Endodermal cell (in vitro differentiated cells): ENCODE measurements at regions not wholly inside any gene's neighbourhood (a gene's known extent, or its start where the extent isn't known, plus 50 kb on each side); places are given as distances from the start of the nearest gene placed in this dataset.

Experiments used
- DNase-seq: peaks from one replicate; pipeline ENCODE4 v3.0.0-alpha.2; 2017
- H3K27ac ChIP-seq: 2 replicates; pipeline ENCODE4 v1.5.1; 2013; ENCODE audit warnings: mild to moderate bottlenecking, low read depth, low read length, moderate library complexity
- H3K27me3 ChIP-seq: 2 replicates; pipeline ENCODE4 v1.6.1; 2013; ENCODE audit warnings: mild to moderate bottlenecking, low read length, moderate library complexity; ENCODE audit not compliant: insufficient read depth, control insufficient read depth, poor library complexity, severe bottlenecking
- H3K36me3 ChIP-seq: 2 replicates; pipeline ENCODE4 v1.7.0; 2013; ENCODE audit warnings: mild to moderate bottlenecking, low read length, moderate library complexity; ENCODE audit not compliant: control insufficient read depth, insufficient read depth
- H3K4me1 ChIP-seq: one replicate; pipeline ENCODE4 v1.7.0; 2013; ENCODE audit warnings: low read length; ENCODE audit not compliant: control insufficient read depth, insufficient read depth
- H3K4me3 ChIP-seq: 2 replicates; pipeline ENCODE4 v1.5.1; 2013; ENCODE audit warnings: mild to moderate bottlenecking, low read length, moderate library complexity
- H3K9ac ChIP-seq: 2 replicates; pipeline ENCODE4 v1.6.1; 2013; ENCODE audit warnings: mild to moderate bottlenecking, low read length, moderate library complexity; ENCODE audit not compliant: poor library complexity, severe bottlenecking; ENCODE audit errors: extremely low read depth
- H3K9me3 ChIP-seq: 2 replicates; pipeline ENCODE4 v1.6.1; 2013; ENCODE audit warnings: mild to moderate bottlenecking, low read length, moderate library complexity; ENCODE audit not compliant: control insufficient read depth
- H3K27ac Mint-ChIP-seq: 2 replicates; pipeline ENCODE4 v1.8.0; 2020; ENCODE audit warnings: mixed read lengths
- H3K27me3 Mint-ChIP-seq: 2 replicates; pipeline ENCODE4 v1.8.0; 2021; ENCODE audit warnings: mild to moderate bottlenecking, mixed read lengths; ENCODE audit not compliant: insufficient read depth
- H3K36me3 Mint-ChIP-seq: 2 replicates; pipeline ENCODE4 v1.8.0; 2020; ENCODE audit warnings: low read depth, mixed read lengths
- H3K4me1 Mint-ChIP-seq: 2 replicates; pipeline ENCODE4 v1.8.0; 2020; ENCODE audit warnings: mixed read lengths
- H3K4me3 Mint-ChIP-seq: 2 replicates; pipeline ENCODE4 v1.8.0; 2020; ENCODE audit warnings: mild to moderate bottlenecking, moderate library complexity, mixed read lengths
- H3K9me3 Mint-ChIP-seq: 2 replicates; pipeline ENCODE4 v1.8.0; 2020; ENCODE audit warnings: mild to moderate bottlenecking, mixed read lengths
- CTCF ChIP-seq: fragments of 200-600 bp; sonication (generic); conservative IDR thresholded peaks from 2 replicates; pipeline ENCODE4 v1.5.0; 2021; ENCODE audit warnings: antibody characterized with exemption, mild to moderate bottlenecking
- WGBS, 2 experiments: methylation state at CpG; one replicate each; pipeline versions ENCODE4 v1.1.5 to v1.1.7; 2013; ENCODE audit warnings: missing lambda C conversion rate in 2 of 2, mixed read lengths in 1 of 2; ENCODE audit not compliant: insufficient coverage in 1 of 2, insufficient read length in 1 of 2; 5-methylcytosine and 5-hydroxymethylcytosine counted together

- 73 to 89% methylated on average over 8 to 17 of the region's 17 CpGs for WGBS, 2 experiments
- H3K27ac ChIP-seq, result peak overlapping the region; percentile 97
- Mint-ChIP-seq H3K9me3 (no peaks in the 10 kb centered on the region), H3K4me1 (peaks cover 4% of the 10 kb centered on the region), H3K36me3 (no peaks in the 10 kb centered on the region), H3K27ac (no peak overlapping the region), H3K27me3 (no peaks in the 10 kb centered on the region), H3K4me3 (no peak overlapping the region)
- no peaks in the 10 kb centered on the region for H3K9me3 ChIP-seq
- no peak overlapping the region for H3K9ac ChIP-seq
- H3K4me3 ChIP-seq, result no peak overlapping the region
- TF ChIP-seq CTCF, result no peak
- no peaks in the 10 kb centered on the region for H3K27me3 ChIP-seq
- no peak for DNase-seq
- H3K36me3 ChIP-seq, result no peaks in the 10 kb centered on the region
- no peaks in the 10 kb centered on the region for H3K4me1 ChIP-seq
Measured at GRCh38 chr21:16309250-16309971, 579.6 kb downstream of the USP25 start.

- DNase-seq, result no peak
- Mint-ChIP-seq H3K36me3 (no peaks in the 10 kb centered on the region), H3K9me3 (no peaks in the 10 kb centered on the region), H3K4me1 (peaks cover 4% of the 10 kb centered on the region), H3K4me3 (no peak overlapping the region), H3K27me3 (no peaks in the 10 kb centered on the region), H3K27ac (no peak overlapping the region)
- Histone ChIP-seq H3K4me1 (no peaks in the 10 kb centered on the region), H3K27ac (peak overlapping the region; percentile 97), H3K9ac (no peak overlapping the region), H3K4me3 (no peak overlapping the region), H3K27me3 (no peaks in the 10 kb centered on the region), H3K36me3 (no peaks in the 10 kb centered on the region), H3K9me3 (no peaks in the 10 kb centered on the region)
- 90 to 97% methylated on average over 4 to 9 of the region's 9 CpGs for WGBS, 2 experiments
- TF ChIP-seq CTCF, result no peak
Measured at GRCh38 chr21:16310176-16310575, 580.4 kb downstream of the USP25 start.

GRCh38 chr21:16311229-16311628, 581.4 kb downstream of the USP25 start:
- no peaks in the 10 kb centered on the region for H3K9me3 ChIP-seq
- H3K36me3 ChIP-seq, result no peaks in the 10 kb centered on the region
- H3K27me3 Mint-ChIP-seq, result no peaks in the 10 kb centered on the region
- peaks cover 1% of the 10 kb centered on the region for H3K4me1 Mint-ChIP-seq
- WGBS, 2 experiments, result 93 to 100% methylated on average over 1 to 3 of the region's 3 CpGs
- no peaks in the 10 kb centered on the region for H3K27me3 ChIP-seq
- no peak overlapping the region for H3K27ac ChIP-seq
- no peak overlapping the region for H3K4me3 ChIP-seq
- H3K27ac Mint-ChIP-seq, result no peak overlapping the region
- H3K9me3 Mint-ChIP-seq, result no peaks in the 10 kb centered on the region
- TF ChIP-seq CTCF, result no peak
- no peaks in the 10 kb centered on the region for H3K36me3 Mint-ChIP-seq
- no peak overlapping the region for H3K9ac ChIP-seq
- H3K4me3 Mint-ChIP-seq, result no peak overlapping the region
- H3K4me1 ChIP-seq, result no peaks in the 10 kb centered on the region
- no peak for DNase-seq
